ENCODE measurements at regions not wholly inside any gene's neighbourhood (a gene's known extent, or its start where the extent isn't known, plus 50 kb on each side); places are given as distances from the start of the nearest gene placed in this dataset.

DNA sequence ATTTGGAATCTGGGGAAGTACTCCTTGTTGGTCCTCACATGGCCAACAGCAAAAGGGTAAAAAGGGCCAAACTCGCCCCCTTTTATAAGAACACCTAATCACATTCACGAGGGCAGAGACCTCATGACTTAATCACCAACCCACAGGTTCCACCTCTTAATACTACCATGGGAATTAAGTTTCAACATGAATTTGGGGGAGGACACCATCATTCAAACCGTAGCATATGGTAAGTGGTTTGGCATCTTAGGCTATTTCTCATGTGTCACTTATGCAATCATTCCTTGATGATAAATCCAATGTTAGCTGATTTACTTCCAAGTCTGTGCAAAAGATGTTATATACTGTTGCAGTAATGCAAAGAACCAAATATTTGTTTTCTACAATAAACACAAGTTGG is 302.9 kb upstream of the FAM241A start:
- TF ChIP-seq, protein P1, sequence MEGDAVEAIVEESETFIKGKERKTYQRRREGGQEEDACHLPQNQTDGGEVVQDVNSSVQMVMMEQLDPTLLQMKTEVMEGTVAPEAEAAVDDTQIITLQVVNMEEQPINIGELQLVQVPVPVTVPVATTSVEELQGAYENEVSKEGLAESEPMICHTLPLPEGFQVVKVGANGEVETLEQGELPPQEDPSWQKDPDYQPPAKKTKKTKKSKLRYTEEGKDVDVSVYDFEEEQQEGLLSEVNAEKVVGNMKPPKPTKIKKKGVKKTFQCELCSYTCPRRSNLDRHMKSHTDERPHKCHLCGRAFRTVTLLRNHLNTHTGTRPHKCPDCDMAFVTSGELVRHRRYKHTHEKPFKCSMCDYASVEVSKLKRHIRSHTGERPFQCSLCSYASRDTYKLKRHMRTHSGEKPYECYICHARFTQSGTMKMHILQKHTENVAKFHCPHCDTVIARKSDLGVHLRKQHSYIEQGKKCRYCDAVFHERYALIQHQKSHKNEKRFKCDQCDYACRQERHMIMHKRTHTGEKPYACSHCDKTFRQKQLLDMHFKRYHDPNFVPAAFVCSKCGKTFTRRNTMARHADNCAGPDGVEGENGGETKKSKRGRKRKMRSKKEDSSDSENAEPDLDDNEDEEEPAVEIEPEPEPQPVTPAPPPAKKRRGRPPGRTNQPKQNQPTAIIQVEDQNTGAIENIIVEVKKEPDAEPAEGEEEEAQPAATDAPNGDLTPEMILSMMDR (IDR thresholded peaks at IDR 0.05): no peak
- no peak for TF ChIP-seq POLR2A (IDR thresholded peaks at IDR 0.05)
